AG04450 (cell line): ENCODE measurements at regions not wholly inside any gene's neighbourhood (a gene's known extent, or its start where the extent isn't known, plus 50 kb on each side); places are given as distances from the start of the nearest gene placed in this dataset.
"Not testable (repeated sequence)": the region's sequence is repeated elsewhere in the genome, so short reads cannot be mapped to it uniquely, and the experiment has no call there.

Experiments used
- CTCF ChIA-PET: fragments of 300-600, 350-600 bp; formaldehyde crosslinking; extraction: SDS; loops from one replicate; lab custom pipeline; 2022; ENCODE audit warnings: antibody characterized with exemption, inconsistent platforms; lab: Charles Lee
- POLR2A ChIA-PET: fragments of 350-600 bp; formaldehyde crosslinking; extraction: SDS; loops from one replicate; lab custom pipeline; 2021; ENCODE audit warnings: antibody characterized with exemption, inconsistent platforms; lab: Yijun Ruan, JAX
- DNase-seq: peaks from one replicate; pipeline ENCODE4 v3.0.0-alpha.2; 2011; ENCODE audit warnings: low read depth, low spot score
- H3K27ac ChIP-seq: one replicate; pipeline ENCODE4 v1.5.1; 2012; ENCODE audit warnings: low read depth, low read length, control low read depth
- H3K27me3 ChIP-seq: one replicate; pipeline ENCODE4 v1.6.0; 2012; ENCODE audit warnings: low read length; ENCODE audit not compliant: control insufficient read depth, insufficient read depth
- H3K4me3 ChIP-seq: 2 replicates; pipeline ENCODE4 v1.5.1; 2011; ENCODE audit warnings: mild to moderate bottlenecking, low read depth, low read length, control low read depth
- H3K9me3 ChIP-seq: 2 replicates; pipeline ENCODE4 v1.5.1; 2012; ENCODE audit warnings: low read length; ENCODE audit not compliant: control insufficient read depth, insufficient read depth
- CTCF ChIP-seq: IDR thresholded peaks from 2 replicates; pipeline ENCODE4 v1.5.1; 2011; ENCODE audit warnings: low read depth, low read length, control low read depth, inconsistent platforms

DNA sequence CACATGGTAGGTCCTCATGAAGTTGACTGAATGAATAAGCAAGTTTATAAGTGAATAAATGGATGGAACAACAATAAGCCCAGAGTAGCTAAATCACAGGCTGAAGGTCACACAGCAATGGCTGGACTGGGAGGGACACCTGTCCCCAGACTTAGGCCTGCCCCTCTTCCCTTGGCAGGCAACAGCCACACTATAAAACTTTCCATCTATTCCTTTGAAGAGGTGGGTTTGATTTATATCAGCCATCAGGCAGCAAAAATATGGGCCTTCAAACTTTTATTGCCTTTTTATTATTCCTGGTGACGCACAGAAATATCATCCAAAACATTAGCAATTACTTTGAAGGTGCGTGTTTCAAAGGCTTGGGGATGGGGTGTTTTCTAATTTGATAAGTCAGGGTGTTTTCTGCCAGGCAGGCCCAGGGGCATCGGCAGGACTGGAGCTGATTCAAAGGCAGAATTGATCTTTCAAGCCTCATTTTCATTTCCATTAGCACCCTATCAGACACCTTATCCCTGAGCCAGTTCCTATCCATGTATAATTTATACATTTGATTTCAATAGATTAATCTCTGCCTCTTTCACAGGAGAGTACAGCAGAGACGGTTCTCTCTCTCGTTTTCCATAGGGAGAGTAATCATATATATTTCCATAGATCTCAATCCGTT, 67.2 kb upstream of the LYRM9 start:
- Histone ChIP-seq H3K9me3 (no peaks in the 10 kb centered on the region), H3K27ac (no peak overlapping the region), H3K4me3 (no peak overlapping the region), H3K27me3 (peaks cover 12% of the 10 kb centered on the region)
- TF ChIP-seq CTCF, result no peak
- ChIA-PET CTCF (no interaction called here), POLR2A (no interaction called here)
- DNase-seq, result no peak

DNA sequence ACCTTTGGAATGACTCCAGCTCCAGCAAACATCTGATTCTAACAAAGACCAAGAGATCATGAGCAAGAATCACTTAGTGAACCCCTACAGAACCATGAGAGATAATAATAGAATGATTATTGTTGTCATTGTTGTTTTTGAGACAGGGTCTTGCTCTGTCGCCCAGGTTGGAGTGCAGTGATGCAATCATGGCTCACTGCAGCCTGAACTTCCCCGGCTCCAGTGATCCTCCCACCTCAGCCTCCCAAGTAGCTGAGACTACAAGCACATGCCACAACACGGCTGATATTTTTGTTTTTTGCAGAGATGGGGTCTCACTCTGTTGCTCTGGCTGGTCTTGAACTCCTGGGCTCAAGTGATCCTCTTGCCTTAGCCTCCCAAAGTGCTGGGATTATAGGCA, 69.4 kb upstream of the LYRM9 start:
- H3K4me3 ChIP-seq, POLR2A ChIA-PET, H3K27ac ChIP-seq, CTCF ChIA-PET, DNase-seq, H3K27me3 ChIP-seq, H3K9me3 ChIP-seq: not testable (repeated sequence)

DNA sequence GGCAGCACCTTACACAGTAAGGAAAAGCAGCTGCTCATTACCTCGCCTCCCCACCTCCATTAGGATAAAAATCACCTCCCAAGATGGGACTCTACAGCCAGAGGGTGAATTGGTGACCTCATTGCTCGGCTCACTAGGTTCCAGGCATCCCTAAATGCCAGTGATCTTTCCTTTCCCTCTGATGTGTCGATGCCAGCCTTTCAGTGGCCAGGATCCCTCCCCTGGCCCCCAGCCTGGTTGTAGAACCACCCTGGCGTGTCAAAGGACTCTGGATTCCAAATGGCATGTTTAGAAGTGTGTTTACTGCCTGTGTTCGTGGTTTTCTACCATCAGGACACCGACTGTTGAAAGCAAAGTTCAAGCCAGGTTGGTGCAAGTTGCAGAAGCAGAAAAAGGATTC, 72.1 kb upstream of the LYRM9 start:
- ChIA-PET CTCF (no interaction called here), POLR2A (no interaction called here)
- no peaks in the 10 kb centered on the region for H3K9me3 ChIP-seq
- no peak overlapping the region for H3K27ac ChIP-seq
- no peak for TF ChIP-seq CTCF
- no peak overlapping the region for H3K4me3 ChIP-seq
- DNase-seq, result no peak
- H3K27me3 ChIP-seq, result peaks cover 6% of the 10 kb centered on the region

DNA sequence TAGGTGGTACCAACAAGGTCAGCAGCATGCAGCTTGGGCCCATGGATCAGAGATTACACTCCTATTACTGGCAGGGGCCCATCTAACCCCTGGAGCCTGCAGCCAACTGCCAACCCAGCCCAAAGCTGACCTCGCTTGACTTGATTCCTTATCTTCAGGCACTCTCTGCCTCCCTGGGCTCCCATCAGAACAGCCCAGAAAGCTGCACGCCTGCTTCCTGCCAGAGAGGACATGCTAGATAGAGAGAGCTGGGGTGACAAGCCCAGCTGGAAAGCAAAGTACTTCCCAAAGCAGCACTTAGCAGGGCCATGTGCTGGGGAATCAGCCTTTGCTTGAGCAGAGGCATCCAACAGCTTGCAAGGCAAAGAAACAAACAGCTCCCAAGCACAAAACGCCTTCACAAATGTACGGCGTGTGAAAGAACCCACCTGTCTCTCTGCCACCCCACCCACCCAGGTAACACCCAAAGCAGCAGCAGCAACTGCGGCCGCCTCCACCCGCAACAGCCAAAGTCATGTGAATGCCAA, 74.2 kb upstream of the NLK start:
- ChIA-PET CTCF (no interaction called here), POLR2A (no interaction called here)
- Histone ChIP-seq H3K4me3 (no peak overlapping the region), H3K27me3 (peaks cover 3% of the 10 kb centered on the region), H3K9me3 (no peaks in the 10 kb centered on the region), H3K27ac (no peak overlapping the region)
- TF ChIP-seq CTCF, result no peak
- no peak for DNase-seq

DNA sequence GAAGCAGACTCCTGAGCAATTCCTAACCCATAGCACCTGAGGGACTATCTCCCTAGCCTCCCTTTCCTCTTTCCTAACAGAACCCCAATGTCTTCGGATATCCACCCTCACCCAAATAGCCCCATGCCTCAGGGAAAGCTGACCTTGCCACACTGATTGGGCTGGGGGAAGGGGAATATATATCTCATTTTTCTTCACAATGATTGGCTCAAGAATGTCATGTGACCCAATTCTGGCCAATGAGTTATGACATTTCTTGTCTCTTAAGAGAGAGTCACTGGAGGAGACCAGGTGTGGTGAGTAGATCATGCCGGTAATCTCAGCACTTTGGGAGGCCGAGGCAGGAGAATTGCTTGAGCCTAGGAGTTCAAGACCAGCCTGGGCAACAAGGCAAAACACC, 71.9 kb upstream of the NLK start:
- POLR2A ChIA-PET, result no interaction called here
- no peak overlapping the region for H3K27ac ChIP-seq
- no peak for DNase-seq
- CTCF ChIA-PET, result no interaction called here
- H3K4me3 ChIP-seq, result no peak overlapping the region
- TF ChIP-seq CTCF, result no peak
- no peaks in the 10 kb centered on the region for H3K27me3 ChIP-seq
- no peaks in the 10 kb centered on the region for H3K9me3 ChIP-seq
